IMR-90 (cell line): ENCODE measurements at regions not wholly inside any gene's neighbourhood (a gene's known extent, or its start where the extent isn't known, plus 50 kb on each side); places are given as distances from the start of the nearest gene placed in this dataset.

Experiments used
- CEBPB ChIP-seq: IDR thresholded peaks from 2 replicates; pipeline ENCODE4 v1.6.1; 2012; ENCODE audit warnings: low read depth, low read length, improper control_type of control experiment
- CTCF ChIP-seq: conservative IDR thresholded peaks from 2 replicates; pipeline ENCODE4 v1.5.1; 2012; ENCODE audit warnings: mild to moderate bottlenecking, low read depth, low read length, improper control_type of control experiment
- FOS ChIP-seq: fragments of 150-350 bp; IDR thresholded peaks from 2 replicates; pipeline ENCODE4 v1.6.1; 2016; ENCODE audit warnings: low read depth, low read length
- MXI1 ChIP-seq: IDR thresholded peaks from 2 replicates; pipeline ENCODE4 v1.6.1; 2012; ENCODE audit warnings: low read depth, mild to moderate bottlenecking, low read length, moderate library complexity, borderline replicate concordance
- NFE2L2 ChIP-seq: fragments of 150-350 bp; IDR thresholded peaks from 2 replicates; pipeline ENCODE4 v1.6.1; 2016; ENCODE audit warnings: low read depth, mild to moderate bottlenecking, low read length
- POLR2A ChIP-seq: IDR thresholded peaks from 2 replicates; pipeline ENCODE4 v1.6.1; 2012; ENCODE audit warnings: mild to moderate bottlenecking, low read depth, low read length
- RAD21 ChIP-seq: IDR thresholded peaks from 2 replicates; pipeline ENCODE4 v1.6.1; 2012; ENCODE audit warnings: low read length, improper control_type of control experiment
- RFX5 ChIP-seq: IDR thresholded peaks from 2 replicates; pipeline ENCODE4 v1.8.0; 2012; ENCODE audit warnings: low read depth, mild to moderate bottlenecking, low read length, moderate library complexity
- SMC3 ChIP-seq: fragments of 150-350 bp; IDR thresholded peaks from 2 replicates; pipeline ENCODE4 v1.6.1; 2016; ENCODE audit warnings: low read depth, mild to moderate bottlenecking, antibody characterized with exemption, low read length, moderate library complexity
- TF ChIP-seq, protein P1 (sequence below): fragments of 150-350 bp; IDR thresholded peaks from 2 replicates; pipeline ENCODE4 v1.6.1; 2017; ENCODE audit warnings: mild to moderate bottlenecking, antibody characterized with exemption, low read length, low read depth

DNA sequence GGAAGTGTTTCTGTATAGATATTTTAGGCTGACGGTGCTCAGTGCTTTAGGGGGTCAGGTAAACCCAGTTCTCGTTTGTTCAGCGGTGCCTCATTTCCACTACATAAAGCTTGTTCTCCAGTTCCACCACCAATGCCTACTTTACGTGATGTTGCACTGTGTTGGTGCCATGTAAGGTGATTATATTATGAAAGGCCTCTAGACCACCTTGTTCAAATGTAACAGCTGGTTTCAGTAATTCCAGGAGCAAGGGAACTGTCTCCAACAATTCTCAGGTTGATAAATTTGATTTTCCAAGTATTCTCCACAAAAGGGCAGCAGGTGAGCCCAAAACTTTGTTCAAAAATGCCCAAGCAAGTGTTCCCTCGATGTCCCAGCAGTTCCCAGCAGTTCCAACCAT lies 83.7 kb upstream of the SEPTIN5 start:
- TF ChIP-seq CTCF (no peak), FOS (no peak), RAD21 (no peak), POLR2A (no peak), RFX5 (no peak), MXI1 (no peak), CEBPB (no peak), NFE2L2 (no peak), SMC3 (no peak)
- TF ChIP-seq, protein P1, sequence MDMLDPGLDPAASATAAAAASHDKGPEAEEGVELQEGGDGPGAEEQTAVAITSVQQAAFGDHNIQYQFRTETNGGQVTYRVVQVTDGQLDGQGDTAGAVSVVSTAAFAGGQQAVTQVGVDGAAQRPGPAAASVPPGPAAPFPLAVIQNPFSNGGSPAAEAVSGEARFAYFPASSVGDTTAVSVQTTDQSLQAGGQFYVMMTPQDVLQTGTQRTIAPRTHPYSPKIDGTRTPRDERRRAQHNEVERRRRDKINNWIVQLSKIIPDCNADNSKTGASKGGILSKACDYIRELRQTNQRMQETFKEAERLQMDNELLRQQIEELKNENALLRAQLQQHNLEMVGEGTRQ: no peak
